ENCODE measurements at regions not wholly inside any gene's neighbourhood (a gene's known extent, or its start where the extent isn't known, plus 50 kb on each side); places are given as distances from the start of the nearest gene placed in this dataset.

DNA sequence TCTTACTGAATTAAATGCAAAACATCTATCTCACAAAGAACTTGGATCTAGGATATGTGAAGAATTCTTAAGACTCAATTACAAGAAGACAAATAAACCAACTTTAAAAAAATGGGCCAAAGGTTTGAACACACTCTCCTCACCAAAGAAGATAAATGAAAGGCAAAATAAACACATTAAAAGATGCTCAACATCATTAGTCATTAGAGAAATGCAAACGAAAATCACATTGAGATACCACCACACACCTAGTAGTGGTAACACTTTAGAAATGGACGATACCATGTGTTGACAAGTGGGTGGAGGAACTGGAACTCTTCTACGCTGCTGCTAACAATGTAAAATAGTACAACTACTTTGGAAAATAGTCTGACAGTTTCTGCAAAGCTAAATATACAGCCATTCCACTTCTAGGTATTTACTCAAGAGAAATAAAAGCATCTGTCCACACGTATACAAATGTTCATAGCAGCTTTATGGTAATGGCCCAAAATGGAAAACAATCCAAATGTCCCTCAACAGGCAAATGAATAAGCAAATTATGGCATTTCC, 194.3 kb downstream of the RHOU start:
- Histone ChIP-seq H3K4me1 (no peaks in the 10 kb centered on the region), H3K27me3 (no peaks in the 10 kb centered on the region), H3K4me3 (no peak overlapping the region), H3K9me3 (peaks cover 0 to 4% of the 10 kb centered on the region in 2 donors), H3K36me3 (no peaks in the 10 kb centered on the region), H3K27ac (no peak overlapping the region)
- no peak for TF ChIP-seq POLR2AphosphoS5 (IDR thresholded peaks at IDR 0.05)
- TF ChIP-seq POLR2A (IDR thresholded peaks at IDR 0.05): no peak
- TF ChIP-seq, protein P1, sequence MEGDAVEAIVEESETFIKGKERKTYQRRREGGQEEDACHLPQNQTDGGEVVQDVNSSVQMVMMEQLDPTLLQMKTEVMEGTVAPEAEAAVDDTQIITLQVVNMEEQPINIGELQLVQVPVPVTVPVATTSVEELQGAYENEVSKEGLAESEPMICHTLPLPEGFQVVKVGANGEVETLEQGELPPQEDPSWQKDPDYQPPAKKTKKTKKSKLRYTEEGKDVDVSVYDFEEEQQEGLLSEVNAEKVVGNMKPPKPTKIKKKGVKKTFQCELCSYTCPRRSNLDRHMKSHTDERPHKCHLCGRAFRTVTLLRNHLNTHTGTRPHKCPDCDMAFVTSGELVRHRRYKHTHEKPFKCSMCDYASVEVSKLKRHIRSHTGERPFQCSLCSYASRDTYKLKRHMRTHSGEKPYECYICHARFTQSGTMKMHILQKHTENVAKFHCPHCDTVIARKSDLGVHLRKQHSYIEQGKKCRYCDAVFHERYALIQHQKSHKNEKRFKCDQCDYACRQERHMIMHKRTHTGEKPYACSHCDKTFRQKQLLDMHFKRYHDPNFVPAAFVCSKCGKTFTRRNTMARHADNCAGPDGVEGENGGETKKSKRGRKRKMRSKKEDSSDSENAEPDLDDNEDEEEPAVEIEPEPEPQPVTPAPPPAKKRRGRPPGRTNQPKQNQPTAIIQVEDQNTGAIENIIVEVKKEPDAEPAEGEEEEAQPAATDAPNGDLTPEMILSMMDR (IDR thresholded peaks at IDR 0.05): no peak
- intact Hi-C loops (cut with DNase I; ENCODE audit: low total_unique reads): no loop called here
- no peak for DNase-seq (ENCODE audit: low spot score in 2 of 2)

DNA sequence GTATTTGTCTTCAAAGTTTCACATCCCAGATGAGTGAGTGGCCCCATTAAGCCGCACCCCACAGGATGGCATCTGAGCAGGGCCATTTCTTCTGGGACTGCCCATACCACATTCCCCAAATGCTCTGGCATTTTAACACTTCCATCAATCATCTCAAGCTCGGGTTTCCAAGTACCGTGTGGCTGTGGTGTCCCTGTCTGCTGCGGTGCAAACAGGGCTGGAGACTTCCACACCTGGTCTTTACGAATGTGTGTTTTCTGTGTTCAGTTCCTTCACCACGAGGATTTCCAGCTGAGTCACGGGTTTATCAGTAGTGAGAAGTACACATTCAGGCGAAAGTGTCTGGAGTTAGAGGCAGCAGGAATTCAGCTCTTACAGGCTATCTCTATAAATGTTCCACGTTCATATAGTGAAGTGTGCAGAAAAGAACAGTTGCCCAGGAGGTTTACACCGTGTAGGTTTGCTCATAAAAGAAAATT, 195.2 kb downstream of the RHOU start:
- Histone ChIP-seq H3K36me3 (no peaks in the 10 kb centered on the region), H3K9me3 (no peaks in the 10 kb centered on the region), H3K4me3 (no peak overlapping the region), H3K27me3 (no peaks in the 10 kb centered on the region), H3K27ac (no peak overlapping the region), H3K4me1 (no peaks in the 10 kb centered on the region)
- intact Hi-C loops (cut with DNase I; ENCODE audit: low total_unique reads): no loop called here
- TF ChIP-seq, protein P1 (IDR thresholded peaks at IDR 0.05): no peak
- TF ChIP-seq POLR2AphosphoS5 (IDR thresholded peaks at IDR 0.05) (no peak), POLR2A (IDR thresholded peaks at IDR 0.05) (no peak)
- DNase-seq (ENCODE audit: low spot score in 2 of 2): no peak

DNA sequence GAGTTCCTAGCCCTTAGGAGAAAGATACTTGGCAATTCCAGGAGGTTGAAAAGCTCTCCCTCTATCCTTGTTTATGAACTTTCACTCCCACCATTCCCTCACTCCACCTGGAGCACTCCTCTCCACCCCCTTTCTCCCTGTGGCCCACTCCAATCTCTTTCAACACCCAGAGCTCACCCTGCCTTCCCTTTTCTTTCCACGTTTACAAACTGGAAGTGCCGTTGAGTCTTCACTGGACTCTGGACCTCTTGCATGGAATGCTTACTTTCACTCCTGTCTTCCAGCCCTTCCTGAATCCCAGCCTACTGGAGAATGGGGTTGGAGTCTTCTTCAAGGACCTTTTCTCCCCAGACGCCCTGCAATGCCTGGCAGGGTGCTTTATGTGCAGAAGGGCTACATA, 198.5 kb downstream of the RHOU start:
- TF ChIP-seq, protein P1 (IDR thresholded peaks at IDR 0.05): no peak
- TF ChIP-seq POLR2AphosphoS5 (IDR thresholded peaks at IDR 0.05) (no peak), POLR2A (IDR thresholded peaks at IDR 0.05) (no peak)
- DNase-seq (ENCODE audit: low spot score in 2 of 2): no peak
- Histone ChIP-seq H3K27me3 (no peaks in the 10 kb centered on the region), H3K36me3 (no peaks in the 10 kb centered on the region), H3K27ac (no peak overlapping the region), H3K4me3 (no peak overlapping the region), H3K4me1 (peaks cover 0 to 4% of the 10 kb centered on the region in 2 donors), H3K9me3 (no peaks in the 10 kb centered on the region)
- intact Hi-C loops (cut with DNase I; ENCODE audit: low total_unique reads): no loop called here

DNA sequence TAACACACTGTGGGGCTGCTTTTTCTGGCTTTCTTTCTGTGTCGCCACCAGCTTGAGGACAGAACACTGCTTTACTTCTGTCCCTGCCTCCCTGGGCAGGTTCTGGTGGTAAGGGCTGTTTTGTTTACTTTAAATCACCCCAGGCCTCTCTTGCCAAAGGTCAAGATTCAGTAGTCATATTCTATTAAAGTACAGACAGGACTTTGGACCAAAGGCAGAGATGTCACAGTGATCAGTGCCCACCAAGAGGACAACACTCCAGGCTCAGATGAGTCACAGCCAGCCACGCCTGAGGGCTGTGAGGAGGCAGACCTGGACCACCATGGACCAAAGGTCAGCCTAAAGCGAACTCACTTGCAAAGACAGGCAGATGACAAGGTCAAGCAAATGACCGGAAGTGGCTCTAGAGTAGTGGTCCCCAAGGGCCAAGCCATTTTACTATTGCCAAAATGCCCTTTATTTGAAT, 200.0 kb downstream of the RHOU start:
- H3K36me3 ChIP-seq: no peaks in the 10 kb centered on the region
- no peaks in the 10 kb centered on the region for H3K9me3 ChIP-seq
- no peak for DNase-seq (ENCODE audit: low spot score in 2 of 2)
- no peak overlapping the region for H3K27ac ChIP-seq
- intact Hi-C loops (cut with DNase I; ENCODE audit: low total_unique reads): no loop called here
- no peaks in the 10 kb centered on the region for H3K27me3 ChIP-seq
- no peak overlapping the region for H3K4me3 ChIP-seq
- TF ChIP-seq POLR2AphosphoS5 (IDR thresholded peaks at IDR 0.05) (no peak), POLR2A (IDR thresholded peaks at IDR 0.05) (no peak)
- TF ChIP-seq, protein P1 (IDR thresholded peaks at IDR 0.05): no peak
- H3K4me1 ChIP-seq: peaks cover 0 to 4% of the 10 kb centered on the region in 2 donors

DNA sequence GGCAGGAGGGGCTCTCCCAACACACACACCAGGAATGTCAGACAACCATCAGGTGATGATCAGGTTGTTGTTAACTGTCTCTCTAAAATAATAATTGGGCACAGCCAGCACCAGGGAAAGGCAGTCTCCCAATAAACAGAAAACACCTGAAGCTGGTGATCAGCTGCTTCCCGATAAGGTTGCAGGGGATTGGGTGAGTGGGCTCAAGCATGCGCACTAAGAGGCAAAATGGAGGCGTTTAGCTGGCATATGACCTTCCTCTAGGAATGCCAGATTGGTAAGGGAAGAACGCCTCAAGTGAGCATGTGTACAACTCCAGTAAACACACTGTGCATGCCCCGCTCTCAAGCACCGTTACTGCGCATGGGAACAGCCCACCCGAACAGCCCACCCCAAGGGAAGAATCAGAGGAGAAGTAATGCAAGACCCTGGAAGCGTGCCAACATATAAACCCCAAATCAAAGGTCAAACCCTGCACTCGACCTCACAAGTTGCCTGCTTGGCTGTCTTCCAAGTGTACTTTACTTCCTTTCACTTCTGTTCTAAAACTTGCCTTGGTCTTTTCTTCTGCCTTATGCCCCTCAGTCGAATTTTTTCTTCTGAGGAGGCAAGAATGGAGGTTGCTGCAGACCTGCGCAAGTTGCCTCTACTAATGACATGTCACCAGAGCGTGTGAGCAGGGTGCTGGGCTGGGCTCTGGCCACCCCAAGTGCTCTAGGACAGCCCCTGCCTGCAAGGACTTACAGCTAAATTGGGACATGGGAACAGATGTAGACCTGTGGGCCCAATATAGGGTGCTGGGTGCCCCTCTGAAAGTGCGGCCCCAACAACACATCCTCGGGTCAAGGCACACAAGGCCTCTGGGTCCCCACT, 200.8 kb downstream of the RHOU start:
- H3K9me3 ChIP-seq: no peaks in the 10 kb centered on the region
- H3K4me1 ChIP-seq: peaks cover 0 to 4% of the 10 kb centered on the region in 2 donors
- no peaks in the 10 kb centered on the region for H3K36me3 ChIP-seq
- no peaks in the 10 kb centered on the region for H3K27me3 ChIP-seq
- intact Hi-C loops (cut with DNase I; ENCODE audit: low total_unique reads): no loop called here
- TF ChIP-seq POLR2AphosphoS5 (IDR thresholded peaks at IDR 0.05): no peak
- DNase-seq (ENCODE audit: low spot score in 2 of 2): no peak
- H3K4me3 ChIP-seq: no peak overlapping the region
- H3K27ac ChIP-seq: no peak overlapping the region

Measured in breast epithelium (tissue), 4 donors.